ENCODE measurements at regions not wholly inside any gene's neighbourhood (a gene's known extent, or its start where the extent isn't known, plus 50 kb on each side); places are given as distances from the start of the nearest gene placed in this dataset.
A peak's percentile ranks its signal among the peaks of the same experiment; 100 is the strongest.

DNA sequence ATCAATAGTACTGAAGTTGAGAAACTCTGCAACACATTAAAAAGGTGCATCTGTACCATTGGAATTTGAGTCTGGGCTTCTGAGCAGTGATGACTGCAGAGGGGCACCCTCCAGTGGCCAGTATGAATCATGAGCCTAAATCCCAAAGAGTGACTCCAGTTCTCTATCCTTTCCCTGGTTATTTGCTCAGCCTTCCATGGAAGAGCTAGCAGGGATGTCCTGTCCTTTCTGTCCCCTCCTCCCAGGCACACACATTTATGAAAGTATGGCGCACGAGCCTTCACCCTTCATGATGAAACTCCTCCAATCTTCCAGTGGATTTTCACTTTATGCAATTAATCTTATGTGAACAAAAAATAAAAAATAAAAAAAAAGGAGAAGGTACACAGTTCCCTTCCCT, 81.0 kb downstream of the ESM1 start:
- no peak overlapping the region for H3K4me2 ChIP-seq
- no peak overlapping the region for H3K9ac ChIP-seq
- no peaks in the 10 kb centered on the region for H3K79me2 ChIP-seq (ENCODE audit: insufficient read depth)
- H3K9me3 ChIP-seq: no peaks in the 10 kb centered on the region
- no peaks in the 10 kb centered on the region for H3K9me2 ChIP-seq
- H2AFZ ChIP-seq (ENCODE audit: low read depth): no peak overlapping the region
- 0% methylated on average over 2 of the region's 2 CpGs for WGBS (ENCODE audit: low lambda C conversion rate)
- CTCF ChIA-PET: interaction anchor here (0.6 to 2.7 kb wide), 11 partner anchors 8 to 394 kb away, joined by 3 to 15 read pairs (median 4); no protein-coding TSS in a partner anchor
- H4K20me1 ChIP-seq (ENCODE audit: insufficient read depth): no peaks in the 10 kb centered on the region
- H3K36me3 ChIP-seq (replicated peaks in 1 of 2; ENCODE audit: control insufficient read depth in 1 of 2, insufficient read depth in 2 of 2, low read length in 1 of 2): no peaks in the 10 kb centered on the region
- peaks cover under 1% of the 10 kb centered on the region for H3F3A ChIP-seq (replicated peaks; ENCODE audit: insufficient read depth)
- TF ChIP-seq RAD21 (IDR thresholded peaks at IDR 0.05; ENCODE audit: low read length) (peak; percentile 35), TEAD4 (IDR thresholded peaks at IDR 0.05; ENCODE audit: borderline replicate concordance, insufficient read depth) (no peak)
- TF ChIP-seq, protein P1, sequence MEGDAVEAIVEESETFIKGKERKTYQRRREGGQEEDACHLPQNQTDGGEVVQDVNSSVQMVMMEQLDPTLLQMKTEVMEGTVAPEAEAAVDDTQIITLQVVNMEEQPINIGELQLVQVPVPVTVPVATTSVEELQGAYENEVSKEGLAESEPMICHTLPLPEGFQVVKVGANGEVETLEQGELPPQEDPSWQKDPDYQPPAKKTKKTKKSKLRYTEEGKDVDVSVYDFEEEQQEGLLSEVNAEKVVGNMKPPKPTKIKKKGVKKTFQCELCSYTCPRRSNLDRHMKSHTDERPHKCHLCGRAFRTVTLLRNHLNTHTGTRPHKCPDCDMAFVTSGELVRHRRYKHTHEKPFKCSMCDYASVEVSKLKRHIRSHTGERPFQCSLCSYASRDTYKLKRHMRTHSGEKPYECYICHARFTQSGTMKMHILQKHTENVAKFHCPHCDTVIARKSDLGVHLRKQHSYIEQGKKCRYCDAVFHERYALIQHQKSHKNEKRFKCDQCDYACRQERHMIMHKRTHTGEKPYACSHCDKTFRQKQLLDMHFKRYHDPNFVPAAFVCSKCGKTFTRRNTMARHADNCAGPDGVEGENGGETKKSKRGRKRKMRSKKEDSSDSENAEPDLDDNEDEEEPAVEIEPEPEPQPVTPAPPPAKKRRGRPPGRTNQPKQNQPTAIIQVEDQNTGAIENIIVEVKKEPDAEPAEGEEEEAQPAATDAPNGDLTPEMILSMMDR (IDR thresholded peaks at IDR 0.05): peak; percentile 63
- H3K27ac ChIP-seq (ENCODE audit: low read depth in 2 of 2, low read length in 1 of 2): no peak overlapping the region
- no peak overlapping the region; a peak in 1 of 4 replicates for H3K4me3 ChIP-seq (ENCODE audit: low read depth in 2 of 2, low read length in 1 of 2)
- H3K27me3 ChIP-seq (ENCODE audit: insufficient read depth): peaks cover 15% of the 10 kb centered on the region; the same call in 1 of the 2 replicates
- 0 out of 4 replicates have a peak, but pooled peaks cover 0 to 4% of the 10 kb centered on the region in 2 experiments for H3K4me1 ChIP-seq (ENCODE audit: control insufficient read depth in 1 of 2, insufficient read depth in 2 of 2, low read depth in 1 of 2, low read length in 1 of 2)
- DNase-seq: no peak
- POLR2A ChIA-PET: no interaction called here

DNA sequence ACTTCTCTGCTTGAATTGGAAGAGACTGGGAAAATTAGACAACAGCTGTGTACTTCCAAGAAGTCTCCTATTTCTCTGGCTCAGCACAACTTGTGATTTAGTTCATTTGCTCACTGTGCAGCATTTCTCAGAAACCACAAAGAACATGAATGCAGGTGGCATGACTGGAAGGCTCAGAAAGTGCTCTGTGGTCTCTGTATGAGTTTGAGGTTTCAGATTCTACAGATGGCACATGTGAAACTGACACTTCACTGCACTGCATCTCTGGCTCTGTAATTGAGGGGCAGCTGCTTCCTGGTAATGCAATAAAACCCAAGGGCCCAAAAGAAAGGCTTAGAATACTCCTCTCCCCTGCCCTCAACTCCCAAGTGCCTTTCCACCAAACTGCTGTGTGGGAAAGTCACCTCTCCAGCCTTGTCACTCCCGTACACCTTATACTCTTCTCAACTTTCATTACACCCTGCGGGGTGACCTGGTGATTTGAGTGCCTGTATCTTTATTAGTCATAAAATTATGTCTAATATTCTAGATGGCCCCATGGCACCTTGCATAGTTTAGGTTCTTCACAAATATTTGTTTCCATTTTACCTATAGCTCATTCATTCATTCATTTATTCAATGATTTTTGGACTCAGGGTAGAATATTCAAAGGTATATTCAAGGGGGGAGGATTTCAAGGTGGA, 82.5 kb downstream of the ESM1 start:
- CTCF ChIA-PET: interaction anchor here (1.1 to 2.0 kb wide), 4 partner anchors 17 to 244 kb away, joined by 4 to 6 read pairs (median 6); no protein-coding TSS in a partner anchor
- no peak overlapping the region for H3K4me3 ChIP-seq (ENCODE audit: low read depth in 2 of 2, low read length in 1 of 2)
- WGBS (ENCODE audit: low lambda C conversion rate): 0% methylated on average over 2 of the region's 2 CpGs

More for the DNA sequence above, 82.5 kb downstream of the ESM1 start:
- no peak for TF ChIP-seq FOXJ3 (CRISPR knock-in tag; IDR thresholded peaks at IDR 0.05)
- TF ChIP-seq, protein P2, sequence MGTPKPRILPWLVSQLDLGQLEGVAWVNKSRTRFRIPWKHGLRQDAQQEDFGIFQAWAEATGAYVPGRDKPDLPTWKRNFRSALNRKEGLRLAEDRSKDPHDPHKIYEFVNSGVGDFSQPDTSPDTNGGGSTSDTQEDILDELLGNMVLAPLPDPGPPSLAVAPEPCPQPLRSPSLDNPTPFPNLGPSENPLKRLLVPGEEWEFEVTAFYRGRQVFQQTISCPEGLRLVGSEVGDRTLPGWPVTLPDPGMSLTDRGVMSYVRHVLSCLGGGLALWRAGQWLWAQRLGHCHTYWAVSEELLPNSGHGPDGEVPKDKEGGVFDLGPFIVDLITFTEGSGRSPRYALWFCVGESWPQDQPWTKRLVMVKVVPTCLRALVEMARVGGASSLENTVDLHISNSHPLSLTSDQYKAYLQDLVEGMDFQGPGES (IDR thresholded peaks at IDR 0.05; ENCODE audit: low read depth, low read length): no peak
- TF ChIP-seq YY1 (IDR thresholded peaks at IDR 0.05; ENCODE audit: low read depth): no peak
- TF ChIP-seq, protein P3, sequence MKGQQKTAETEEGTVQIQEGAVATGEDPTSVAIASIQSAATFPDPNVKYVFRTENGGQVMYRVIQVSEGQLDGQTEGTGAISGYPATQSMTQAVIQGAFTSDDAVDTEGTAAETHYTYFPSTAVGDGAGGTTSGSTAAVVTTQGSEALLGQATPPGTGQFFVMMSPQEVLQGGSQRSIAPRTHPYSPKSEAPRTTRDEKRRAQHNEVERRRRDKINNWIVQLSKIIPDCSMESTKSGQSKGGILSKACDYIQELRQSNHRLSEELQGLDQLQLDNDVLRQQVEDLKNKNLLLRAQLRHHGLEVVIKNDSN (IDR thresholded peaks at IDR 0.05; ENCODE audit: borderline replicate concordance, low read depth): no peak
- no peak for TF ChIP-seq MXI1 (IDR thresholded peaks at IDR 0.05; ENCODE audit: low read depth, low read length)
- TF ChIP-seq, protein P1 (IDR thresholded peaks at IDR 0.05): no peak
- H3K4me2 ChIP-seq: no peak overlapping the region
- no peaks in the 10 kb centered on the region for H3K9me3 ChIP-seq
- 0 out of 4 replicates have a peak, but pooled peaks cover 0 to 4% of the 10 kb centered on the region in 2 experiments for H3K4me1 ChIP-seq (ENCODE audit: control insufficient read depth in 1 of 2, insufficient read depth in 2 of 2, low read depth in 1 of 2, low read length in 1 of 2)
- no peaks in the 10 kb centered on the region for H4K20me1 ChIP-seq (ENCODE audit: insufficient read depth)
- no peak overlapping the region for H3K9ac ChIP-seq
- no peak overlapping the region for H3K27ac ChIP-seq (ENCODE audit: low read depth in 2 of 2, low read length in 1 of 2)
- no peaks in the 10 kb centered on the region for H3K36me3 ChIP-seq (replicated peaks in 1 of 2; ENCODE audit: control insufficient read depth in 1 of 2, insufficient read depth in 2 of 2, low read length in 1 of 2)
- POLR2A ChIA-PET: no interaction called here
- no peaks in the 10 kb centered on the region for H3K79me2 ChIP-seq (ENCODE audit: insufficient read depth)
- peaks cover 27% of the 10 kb centered on the region; the same call in 1 of the 2 replicates for H3K27me3 ChIP-seq (ENCODE audit: insufficient read depth)
- H2AFZ ChIP-seq (ENCODE audit: low read depth): no peak overlapping the region
- H3K9me2 ChIP-seq: no peaks in the 10 kb centered on the region
- no peaks in the 10 kb centered on the region for H3F3A ChIP-seq (replicated peaks; ENCODE audit: insufficient read depth)
- DNase-seq: no peak

Measured in SK-N-SH (cell line).